Liver (tissue), 3 donors: ENCODE measurements at regions not wholly inside any gene's neighbourhood (a gene's known extent, or its start where the extent isn't known, plus 50 kb on each side); places are given as distances from the start of the nearest gene placed in this dataset.

Experiments
- ATF3 ChIP-seq: IDR thresholded peaks from 2 replicates; pipeline ENCODE4 v1.6.1; 2016; ENCODE audit warnings: antibody characterized with exemption
- CTCF ChIP-seq: fragments of 150-350 bp; IDR thresholded peaks from 2 replicates; pipeline ENCODE4 v1.5.1; 2017; ENCODE audit warnings: improper control_type of control experiment, low read depth, low read length; ENCODE audit not compliant: missing input control
- EGR1 ChIP-seq, 2 donors: IDR thresholded peaks; 2 replicates each; pipeline ENCODE4 v1.6.1; 2016 to 2018; ENCODE audit warnings: antibody characterized with exemption in 2 of 2, low read depth in 2 of 2
- FOXA1 ChIP-seq: IDR thresholded peaks from 2 replicates; pipeline ENCODE4 v1.6.1; 2016; ENCODE audit warnings: antibody characterized with exemption
- GABPA ChIP-seq, 2 donors: IDR thresholded peaks in 1 of 2; conservative IDR thresholded peaks in 1 of 2; 2 replicates each; pipeline ENCODE4 v1.6.1; 2016; ENCODE audit warnings: antibody characterized with exemption in 2 of 2, mild to moderate bottlenecking in 1 of 2, moderate library complexity in 1 of 2
- JUND ChIP-seq, 2 donors: IDR thresholded peaks; 2 replicates each; pipeline ENCODE4 v1.6.1; 2016; ENCODE audit warnings: antibody characterized with exemption in 2 of 2
- MAX ChIP-seq: IDR thresholded peaks from 2 replicates; pipeline ENCODE4 v1.6.1; 2016; ENCODE audit warnings: antibody characterized with exemption
- RAD21 ChIP-seq, 2 donors: IDR thresholded peaks; 2 replicates each; pipeline ENCODE4 v1.6.1; 2016; ENCODE audit warnings: antibody characterized with exemption in 2 of 2, mild to moderate bottlenecking in 2 of 2
- REST ChIP-seq: IDR thresholded peaks from 2 replicates; pipeline ENCODE4 v1.6.1; 2016; ENCODE audit warnings: antibody characterized with exemption, mild to moderate bottlenecking
- SP1 ChIP-seq: IDR thresholded peaks from 2 replicates; pipeline ENCODE4 v1.6.1; 2018; ENCODE audit warnings: antibody characterized with exemption, mild to moderate bottlenecking
- TAF1 ChIP-seq: conservative IDR thresholded peaks from 2 replicates; pipeline ENCODE4 v1.6.1; 2016; ENCODE audit warnings: antibody characterized with exemption, mild to moderate bottlenecking
- YY1 ChIP-seq: IDR thresholded peaks from 2 replicates; pipeline ENCODE4 v1.6.1; 2016; ENCODE audit warnings: antibody characterized with exemption, mild to moderate bottlenecking
- ZBTB33 ChIP-seq: IDR thresholded peaks from 2 replicates; pipeline ENCODE4 v1.6.1; 2016; ENCODE audit warnings: antibody characterized with exemption
- donor health status: healthy.
- donor health status: healthy.

DNA sequence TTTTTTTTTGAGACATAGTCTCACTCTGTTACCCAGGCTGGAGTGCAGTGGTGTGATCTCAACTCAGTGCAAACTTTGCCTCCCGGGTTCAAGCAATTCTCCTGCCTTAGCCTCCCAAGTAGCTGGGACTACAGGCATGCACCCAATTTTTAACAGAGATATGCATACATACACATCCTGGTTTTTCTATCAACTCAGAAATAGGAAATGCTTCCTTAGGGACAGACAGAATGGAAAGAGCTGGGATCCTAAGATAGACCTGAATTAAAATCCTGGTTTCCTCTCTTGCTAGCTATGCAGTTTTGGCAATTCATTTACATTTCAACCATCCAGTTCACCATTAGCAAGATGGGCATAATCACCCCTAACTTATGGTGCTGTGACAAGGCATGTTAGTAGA, 347.5 kb downstream of the GPAM start:
- TF ChIP-seq CTCF, result no peak
- TF ChIP-seq GABPA (IDR thresholded peaks at IDR 0.05 in 1 of 2, conservative IDR thresholded peaks at IDR 0.05 in 1 of 2), result no peak
- no peak for TF ChIP-seq SP1
- TF ChIP-seq ATF3, result no peak
- no peak for TF ChIP-seq EGR1 (IDR thresholded peaks at IDR 0.05; ENCODE audit: low read depth in 2 of 2)
- no peak for TF ChIP-seq RAD21 (IDR thresholded peaks at IDR 0.05)
- no peak for TF ChIP-seq TAF1
- no peak for TF ChIP-seq REST
- TF ChIP-seq YY1, result no peak
- TF ChIP-seq MAX, result no peak
- TF ChIP-seq ZBTB33, result no peak
- TF ChIP-seq JUND (IDR thresholded peaks at IDR 0.05), result no peak
- no peak for TF ChIP-seq FOXA1
